ENCODE measurements at regions not wholly inside any gene's neighbourhood (a gene's known extent, or its start where the extent isn't known, plus 50 kb on each side); places are given as distances from the start of the nearest gene placed in this dataset.
A peak's percentile ranks its signal among the peaks of the same experiment; 100 is the strongest.

- peaks cover 10% of the 10 kb centered on the region for H3K9me3 Mint-ChIP-seq
- no peaks in the 10 kb centered on the region for H3K27me3 Mint-ChIP-seq (ENCODE audit: low read depth)
- no peak overlapping the region for H3K4me3 Mint-ChIP-seq
- POLR2A ChIA-PET: no interaction called here
- ATAC-seq (peak; percentile 69), DNase-seq (ENCODE audit: low spot score) (no peak)
- peak overlapping the region; percentile 90 for H3K27ac Mint-ChIP-seq
- peaks cover 11% of the 10 kb centered on the region; the same call in 1 of the 2 replicates for H3K36me3 Mint-ChIP-seq
- TF ChIP-seq HMGA2 (CRISPR knock-in tag; IDR thresholded peaks at IDR 0.05) (no peak), CREM (CRISPR knock-in tag; IDR thresholded peaks at IDR 0.05) (no peak), ESRRA (CRISPR knock-in tag; IDR thresholded peaks at IDR 0.05; ENCODE audit: borderline replicate concordance) (no peak), ZNF416 (CRISPR knock-in tag; IDR thresholded peaks at IDR 0.05) (no peak), ARID4B (CRISPR knock-in tag; IDR thresholded peaks at IDR 0.05; ENCODE audit: borderline replicate concordance) (no peak), NFE2L1 (CRISPR knock-in tag; IDR thresholded peaks at IDR 0.05) (no peak), TCF7 (CRISPR knock-in tag; IDR thresholded peaks at IDR 0.05; ENCODE audit: low read depth) (no peak), CTCF (IDR thresholded peaks at IDR 0.05) (no peak), FOXK1 (CRISPR knock-in tag; IDR thresholded peaks at IDR 0.05) (no peak), SOX15 (CRISPR knock-in tag; IDR thresholded peaks at IDR 0.05) (no peak), NR3C1 (CRISPR knock-in tag; conservative IDR thresholded peaks at IDR 0.05; ENCODE audit: low read depth) (no peak), FOXJ3 (CRISPR knock-in tag; IDR thresholded peaks at IDR 0.05; ENCODE audit: borderline replicate concordance) (no peak), NR1H2 (CRISPR knock-in tag; IDR thresholded peaks at IDR 0.05) (no peak), KAT7 (CRISPR knock-in tag; IDR thresholded peaks at IDR 0.05; ENCODE audit: borderline replicate concordance) (no peak), ZNF121 (CRISPR knock-in tag; IDR thresholded peaks at IDR 0.05) (no peak)
- TF ChIP-seq, protein P1, sequence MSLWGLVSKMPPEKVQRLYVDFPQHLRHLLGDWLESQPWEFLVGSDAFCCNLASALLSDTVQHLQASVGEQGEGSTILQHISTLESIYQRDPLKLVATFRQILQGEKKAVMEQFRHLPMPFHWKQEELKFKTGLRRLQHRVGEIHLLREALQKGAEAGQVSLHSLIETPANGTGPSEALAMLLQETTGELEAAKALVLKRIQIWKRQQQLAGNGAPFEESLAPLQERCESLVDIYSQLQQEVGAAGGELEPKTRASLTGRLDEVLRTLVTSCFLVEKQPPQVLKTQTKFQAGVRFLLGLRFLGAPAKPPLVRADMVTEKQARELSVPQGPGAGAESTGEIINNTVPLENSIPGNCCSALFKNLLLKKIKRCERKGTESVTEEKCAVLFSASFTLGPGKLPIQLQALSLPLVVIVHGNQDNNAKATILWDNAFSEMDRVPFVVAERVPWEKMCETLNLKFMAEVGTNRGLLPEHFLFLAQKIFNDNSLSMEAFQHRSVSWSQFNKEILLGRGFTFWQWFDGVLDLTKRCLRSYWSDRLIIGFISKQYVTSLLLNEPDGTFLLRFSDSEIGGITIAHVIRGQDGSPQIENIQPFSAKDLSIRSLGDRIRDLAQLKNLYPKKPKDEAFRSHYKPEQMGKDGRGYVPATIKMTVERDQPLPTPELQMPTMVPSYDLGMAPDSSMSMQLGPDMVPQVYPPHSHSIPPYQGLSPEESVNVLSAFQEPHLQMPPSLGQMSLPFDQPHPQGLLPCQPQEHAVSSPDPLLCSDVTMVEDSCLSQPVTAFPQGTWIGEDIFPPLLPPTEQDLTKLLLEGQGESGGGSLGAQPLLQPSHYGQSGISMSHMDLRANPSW (CRISPR knock-in tag; conservative IDR thresholded peaks at IDR 0.05; ENCODE audit: low read depth): no peak
- CTCF ChIA-PET: no interaction called here
- peaks cover 45% of the 10 kb centered on the region for H3K4me1 Mint-ChIP-seq
These were observed 679.0 kb upstream of the DPPA4 start for GRCh38 chr3:110016235-110016815.

GRCh38 chr3:110017304-110017703, 680.0 kb upstream of the DPPA4 start:
- ChIA-PET CTCF (interaction anchor here (0.6 kb wide), 1 partner anchor 18 kb away, joined by 4 read pairs; no protein-coding TSS in a partner anchor), POLR2A (no interaction called here)
- Mint-ChIP-seq H3K9me3 (peaks cover 12% of the 10 kb centered on the region), H3K4me1 (peaks cover 45% of the 10 kb centered on the region), H3K27ac (no peak overlapping the region), H3K36me3 (peaks cover 15% of the 10 kb centered on the region; the same call in 1 of the 2 replicates), H3K27me3 (ENCODE audit: low read depth) (no peaks in the 10 kb centered on the region), H3K4me3 (no peak overlapping the region)
- DNase-seq (ENCODE audit: low spot score): no peak
- no peak for ATAC-seq
- TF ChIP-seq JUN (CRISPR knock-in tag; IDR thresholded peaks at IDR 0.05) (no peak), ZNF396 (CRISPR knock-in tag; IDR thresholded peaks at IDR 0.05; ENCODE audit: borderline replicate concordance) (no peak), ZBTB21 (CRISPR knock-in tag; IDR thresholded peaks at IDR 0.05; ENCODE audit: borderline replicate concordance) (no peak), NFYB (CRISPR knock-in tag; conservative IDR thresholded peaks at IDR 0.05; ENCODE audit: low read depth) (no peak), TEAD4 (CRISPR knock-in tag; IDR thresholded peaks at IDR 0.05) (no peak), ELF4 (CRISPR knock-in tag; IDR thresholded peaks at IDR 0.05; ENCODE audit: low read depth) (no peak), SP1 (CRISPR knock-in tag; conservative IDR thresholded peaks at IDR 0.05) (no peak), MLX (CRISPR knock-in tag; IDR thresholded peaks at IDR 0.05) (no peak)
- TF ChIP-seq, protein P2, sequence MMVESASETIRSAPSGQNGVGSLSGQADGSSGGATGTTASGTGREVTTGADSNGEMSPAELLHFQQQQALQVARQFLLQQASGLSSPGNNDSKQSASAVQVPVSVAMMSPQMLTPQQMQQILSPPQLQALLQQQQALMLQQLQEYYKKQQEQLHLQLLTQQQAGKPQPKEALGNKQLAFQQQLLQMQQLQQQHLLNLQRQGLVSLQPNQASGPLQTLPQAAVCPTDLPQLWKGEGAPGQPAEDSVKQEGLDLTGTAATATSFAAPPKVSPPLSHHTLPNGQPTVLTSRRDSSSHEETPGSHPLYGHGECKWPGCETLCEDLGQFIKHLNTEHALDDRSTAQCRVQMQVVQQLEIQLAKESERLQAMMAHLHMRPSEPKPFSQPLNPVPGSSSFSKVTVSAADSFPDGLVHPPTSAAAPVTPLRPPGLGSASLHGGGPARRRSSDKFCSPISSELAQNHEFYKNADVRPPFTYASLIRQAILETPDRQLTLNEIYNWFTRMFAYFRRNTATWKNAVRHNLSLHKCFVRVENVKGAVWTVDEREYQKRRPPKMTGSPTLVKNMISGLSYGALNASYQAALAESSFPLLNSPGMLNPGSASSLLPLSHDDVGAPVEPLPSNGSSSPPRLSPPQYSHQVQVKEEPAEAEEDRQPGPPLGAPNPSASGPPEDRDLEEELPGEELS (CRISPR knock-in tag; IDR thresholded peaks at IDR 0.05): no peak

Measured in WTC11 (cell line).